SJCRH30 (cell line): ENCODE measurements at regions not wholly inside any gene's neighbourhood (a gene's known extent, or its start where the extent isn't known, plus 50 kb on each side); places are given as distances from the start of the nearest gene placed in this dataset.

Experiments
- DNase-seq, 2 experiments: peaks; one replicate each; pipeline ENCODE4 v3.0.0-alpha.2; 2015 to 2020
- H3K27ac ChIP-seq: fragments of 250-450 bp; sonication (Bioruptor Pico); 2 replicates; pipeline ENCODE4 v1.5.1; 2020; ENCODE audit warnings: mild to moderate bottlenecking, moderate library complexity
- H3K27me3 ChIP-seq: fragments of 250-450 bp; sonication (Bioruptor Pico); 2 replicates; pipeline ENCODE4 v1.5.1; 2020; ENCODE audit warnings: mild to moderate bottlenecking, moderate library complexity
- H3K36me3 ChIP-seq: fragments of 250-450 bp; sonication (Bioruptor Pico); 2 replicates; pipeline ENCODE4 v1.5.1; 2020; ENCODE audit warnings: mild to moderate bottlenecking, moderate library complexity
- H3K4me1 ChIP-seq: fragments of 250-450 bp; sonication (Bioruptor Pico); 2 replicates; pipeline ENCODE4 v1.5.1; 2020; ENCODE audit warnings: mild to moderate bottlenecking, moderate library complexity
- H3K4me3 ChIP-seq: fragments of 250-450 bp; sonication (Bioruptor Pico); 2 replicates; pipeline ENCODE4 v1.5.1; 2020; ENCODE audit warnings: mild to moderate bottlenecking, moderate library complexity
- H3K9me3 ChIP-seq: fragments of 250-450 bp; sonication (Bioruptor Pico); replicated peaks from 2 replicates; pipeline ENCODE4 v1.5.1; 2020; ENCODE audit warnings: mild to moderate bottlenecking, moderate library complexity

DNA sequence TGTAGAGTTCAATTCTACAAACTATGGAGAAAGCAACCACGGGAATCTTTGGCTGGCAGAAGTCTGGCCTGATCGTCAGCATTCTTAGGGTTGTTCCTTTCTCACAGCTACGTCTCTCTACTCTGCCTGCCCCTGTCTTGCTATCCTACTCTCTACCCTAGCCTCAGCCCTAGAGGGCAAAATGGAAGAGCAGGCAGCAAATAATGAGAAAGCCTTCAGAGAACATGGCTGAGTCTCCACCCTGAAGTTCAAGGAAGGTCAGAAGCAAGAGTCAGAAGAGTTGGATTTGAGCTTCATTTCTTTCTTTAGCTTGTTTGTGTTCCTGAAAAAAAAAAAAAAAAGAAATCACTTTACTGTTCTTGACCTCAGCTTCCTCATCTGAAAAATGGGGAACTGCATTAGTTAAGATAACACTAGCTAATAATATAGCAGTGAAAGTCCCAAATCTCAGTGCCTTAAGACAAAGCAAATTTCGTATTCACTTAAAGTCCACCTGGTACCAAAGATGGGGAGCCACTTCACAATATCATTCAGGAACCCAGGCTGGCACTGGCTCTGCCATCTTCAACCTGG lies 50.2 kb upstream of the CCND2 start:
- Histone ChIP-seq H3K27me3 (no peaks in the 10 kb centered on the region), H3K9me3 (no peaks in the 10 kb centered on the region; the same call in 1 of the 2 replicates), H3K4me1 (peaks cover 6% of the 10 kb centered on the region), H3K36me3 (no peaks in the 10 kb centered on the region), H3K4me3 (no peak overlapping the region), H3K27ac (no peak overlapping the region)
- DNase-seq: no peak

DNA sequence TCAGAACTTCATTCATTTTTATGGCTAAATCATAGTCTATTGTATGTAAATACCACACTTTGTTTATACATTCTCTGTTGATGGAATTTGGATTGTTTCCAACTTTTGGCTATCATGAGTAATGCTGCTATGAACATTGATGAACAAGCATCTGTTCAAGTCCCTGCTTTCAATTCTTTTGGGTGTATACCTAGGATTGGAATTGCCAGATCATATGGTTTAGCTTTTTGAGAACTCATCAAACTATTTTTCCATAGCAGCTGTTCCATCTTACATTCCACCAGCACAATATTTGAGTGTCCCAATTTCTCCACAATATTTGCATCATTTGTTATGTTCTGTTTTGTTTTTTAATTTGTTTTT lies 52.3 kb upstream of the CCND2 start:
- Histone ChIP-seq H3K27me3 (no peaks in the 10 kb centered on the region), H3K36me3 (no peaks in the 10 kb centered on the region), H3K4me3 (no peak overlapping the region), H3K9me3 (peaks cover 5% of the 10 kb centered on the region; the same call in 1 of the 2 replicates), H3K27ac (no peak overlapping the region), H3K4me1 (peaks cover 6% of the 10 kb centered on the region)
- DNase-seq: peak in 1 of 2 experiments; percentile 33

DNA sequence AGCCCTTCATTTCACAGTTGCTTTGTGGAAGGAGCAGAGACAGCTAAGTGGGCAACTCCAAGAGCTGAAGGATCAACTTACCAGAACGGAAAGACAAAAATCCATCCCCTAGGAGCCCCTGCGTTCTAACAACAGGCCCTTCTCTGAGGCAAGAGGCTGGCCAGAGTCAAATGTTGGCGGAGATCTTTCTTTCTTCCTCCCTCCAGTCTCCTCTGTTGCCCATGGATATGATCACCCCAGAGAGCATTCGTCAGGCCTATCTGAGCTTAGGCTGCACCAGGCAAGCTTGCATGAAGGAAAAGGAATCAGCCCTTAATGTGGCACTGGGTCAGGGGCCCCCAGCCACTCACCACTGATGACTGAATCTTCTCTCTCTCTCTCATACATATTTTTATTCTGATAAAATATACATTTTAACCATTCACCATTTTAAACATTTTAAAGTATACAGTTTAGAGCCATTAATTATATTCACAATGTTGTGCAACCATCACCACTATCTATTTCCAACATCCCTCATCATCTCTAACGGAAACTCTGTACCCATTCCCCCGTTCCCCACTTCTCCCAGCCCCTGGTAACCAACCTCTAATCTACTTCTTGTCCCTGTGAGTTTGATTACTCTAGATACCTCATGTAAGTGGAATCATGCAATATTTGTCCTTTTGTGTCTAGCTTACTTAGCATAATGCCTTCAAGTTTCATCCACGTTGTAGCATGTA lies 52.9 kb upstream of the CCND2 start:
- H3K4me3 ChIP-seq: no peak overlapping the region
- H3K9me3 ChIP-seq: peaks cover 5% of the 10 kb centered on the region; the same call in 1 of the 2 replicates
- no peak overlapping the region for H3K27ac ChIP-seq
- no peaks in the 10 kb centered on the region for H3K36me3 ChIP-seq
- peak; percentile 16 to 58 for DNase-seq
- no peaks in the 10 kb centered on the region for H3K27me3 ChIP-seq
- peaks cover 6% of the 10 kb centered on the region for H3K4me1 ChIP-seq

DNA sequence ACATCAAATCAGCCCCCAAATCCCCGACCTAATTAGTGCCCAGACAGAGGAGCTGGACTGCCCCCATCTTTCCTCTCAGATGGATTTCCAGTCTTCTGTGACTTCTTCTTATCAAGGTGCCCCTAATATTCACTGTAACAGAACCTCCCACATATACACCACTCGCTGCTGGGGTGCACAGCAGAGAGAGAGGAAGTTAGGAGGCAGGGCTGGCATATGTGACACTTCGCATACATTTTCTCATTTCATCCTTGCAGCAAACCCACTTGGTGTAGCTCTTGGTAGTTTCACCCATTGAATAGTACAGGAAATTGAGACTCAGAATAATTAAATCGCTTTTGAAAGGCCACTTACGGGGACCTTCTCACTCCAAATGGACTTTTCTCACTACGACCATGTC lies 56.5 kb upstream of the CCND2 start:
- no peaks in the 10 kb centered on the region for H3K27me3 ChIP-seq

GRCh38 chr12:4216187-4216927 lies 57.2 kb upstream of the CCND2 start:
- Histone ChIP-seq H3K36me3 (no peaks in the 10 kb centered on the region), H3K27me3 (no peaks in the 10 kb centered on the region)

More for the DNA sequence above, 56.5 kb upstream of the CCND2 start:
- H3K27ac ChIP-seq: no peak overlapping the region
- H3K4me1 ChIP-seq: peaks cover 6% of the 10 kb centered on the region
- no peak overlapping the region for H3K4me3 ChIP-seq
- DNase-seq: no peak
- H3K9me3 ChIP-seq: peaks cover 5% of the 10 kb centered on the region; the same call in 1 of the 2 replicates
- H3K36me3 ChIP-seq: no peaks in the 10 kb centered on the region

GRCh38 chr12:4215229-4216186 lies 58.1 kb upstream of the CCND2 start:
- Histone ChIP-seq H3K36me3 (no peaks in the 10 kb centered on the region), H3K9me3 (0 out of 2 replicates have a peak, but pooled peaks cover 5% of the 10 kb centered on the region), H3K27me3 (no peaks in the 10 kb centered on the region), H3K4me1 (peaks cover 6% of the 10 kb centered on the region), H3K4me3 (no peak overlapping the region), H3K27ac (no peak overlapping the region)
- DNase-seq: peak; percentile 21 to 38

More at GRCh38 chr12:4216187-4216927, 57.2 kb upstream of the CCND2 start:
- peaks cover 6% of the 10 kb centered on the region for H3K4me1 ChIP-seq
- H3K9me3 ChIP-seq: 0 out of 2 replicates have a peak, but pooled peaks cover 5% of the 10 kb centered on the region
- DNase-seq: no peak
- H3K27ac ChIP-seq: no peak overlapping the region
- H3K4me3 ChIP-seq: no peak overlapping the region

GRCh38 chr12:4214877-4215228 lies 58.7 kb upstream of the CCND2 start:
- H3K4me3 ChIP-seq: no peak overlapping the region
- no peaks in the 10 kb centered on the region for H3K27me3 ChIP-seq
- DNase-seq: no peak
- H3K27ac ChIP-seq: no peak overlapping the region
- H3K4me1 ChIP-seq: peaks cover 12% of the 10 kb centered on the region
- H3K9me3 ChIP-seq: 0 out of 2 replicates have a peak, but pooled peaks cover 5% of the 10 kb centered on the region
- H3K36me3 ChIP-seq: no peaks in the 10 kb centered on the region

DNA sequence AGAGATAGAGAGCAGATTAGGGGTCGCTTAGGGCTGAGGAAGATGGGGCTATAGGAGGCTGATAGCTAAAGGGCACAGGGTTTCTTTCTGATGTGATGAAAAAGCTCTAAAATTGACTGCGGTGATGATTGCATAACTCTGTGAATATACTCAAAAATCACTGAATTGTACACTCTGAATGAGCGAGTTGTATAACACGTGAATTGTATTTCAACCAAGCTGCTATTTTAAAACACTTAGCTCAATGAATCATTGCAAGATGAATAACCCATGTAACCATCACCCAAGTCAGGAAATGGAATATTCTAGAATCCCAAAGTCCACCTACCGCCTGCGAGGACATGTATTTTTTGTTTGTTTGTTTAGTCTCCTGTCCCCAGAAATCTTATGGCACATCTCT lies 60.1 kb upstream of the CCND2 start:
- no peaks in the 10 kb centered on the region for H3K36me3 ChIP-seq
- H3K4me3 ChIP-seq: no peak overlapping the region
- H3K27me3 ChIP-seq: no peaks in the 10 kb centered on the region
- peaks cover 12% of the 10 kb centered on the region; the same call in 1 of the 2 replicates for H3K4me1 ChIP-seq
- H3K9me3 ChIP-seq: 0 out of 2 replicates have a peak, but pooled peaks cover 5% of the 10 kb centered on the region
- no peak overlapping the region for H3K27ac ChIP-seq
- DNase-seq: no peak

GRCh38 chr12:4212845-4213244 lies 60.7 kb upstream of the CCND2 start:
- Histone ChIP-seq H3K9me3 (no peaks in the 10 kb centered on the region), H3K27me3 (no peaks in the 10 kb centered on the region), H3K36me3 (no peaks in the 10 kb centered on the region), H3K4me3 (no peak overlapping the region), H3K4me1 (peaks cover 12% of the 10 kb centered on the region; the same call in 1 of the 2 replicates), H3K27ac (no peak overlapping the region)
- DNase-seq: no peak

GRCh38 chr12:4211372-4211771 lies 62.2 kb upstream of the CCND2 start:
- no peak for DNase-seq
- Histone ChIP-seq H3K27ac (no peak overlapping the region), H3K4me1 (peaks cover 12% of the 10 kb centered on the region; the same call in 1 of the 2 replicates), H3K4me3 (no peak overlapping the region), H3K27me3 (no peaks in the 10 kb centered on the region), H3K9me3 (no peaks in the 10 kb centered on the region), H3K36me3 (no peaks in the 10 kb centered on the region)

DNA sequence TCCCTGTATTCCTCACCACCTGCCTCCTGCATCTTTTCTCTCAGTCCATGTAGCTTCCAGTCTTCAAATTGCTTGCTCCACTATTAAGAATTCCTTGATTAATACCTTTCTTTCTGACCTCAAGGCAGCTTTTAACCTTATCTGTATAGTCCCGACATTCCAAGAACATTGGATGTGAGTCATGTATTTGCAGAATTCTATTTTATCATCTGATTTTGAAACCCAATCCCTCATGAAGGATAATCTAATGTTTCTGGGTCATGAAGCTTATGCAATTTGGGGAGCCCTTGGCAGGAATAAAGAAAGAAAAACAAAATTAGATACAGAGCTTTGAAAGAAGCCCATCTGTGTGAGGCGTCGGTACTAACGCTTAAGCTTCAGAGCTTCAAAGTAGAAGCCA lies 63.4 kb upstream of the CCND2 start:
- H3K27me3 ChIP-seq: no peaks in the 10 kb centered on the region
- H3K36me3 ChIP-seq: no peaks in the 10 kb centered on the region
- peak in 1 of 2 experiments; percentile 36 for DNase-seq
- H3K4me1 ChIP-seq: peaks cover 12% of the 10 kb centered on the region; the same call in 1 of the 2 replicates
- no peak overlapping the region for H3K27ac ChIP-seq
- no peak overlapping the region for H3K4me3 ChIP-seq
- no peaks in the 10 kb centered on the region for H3K9me3 ChIP-seq

DNA sequence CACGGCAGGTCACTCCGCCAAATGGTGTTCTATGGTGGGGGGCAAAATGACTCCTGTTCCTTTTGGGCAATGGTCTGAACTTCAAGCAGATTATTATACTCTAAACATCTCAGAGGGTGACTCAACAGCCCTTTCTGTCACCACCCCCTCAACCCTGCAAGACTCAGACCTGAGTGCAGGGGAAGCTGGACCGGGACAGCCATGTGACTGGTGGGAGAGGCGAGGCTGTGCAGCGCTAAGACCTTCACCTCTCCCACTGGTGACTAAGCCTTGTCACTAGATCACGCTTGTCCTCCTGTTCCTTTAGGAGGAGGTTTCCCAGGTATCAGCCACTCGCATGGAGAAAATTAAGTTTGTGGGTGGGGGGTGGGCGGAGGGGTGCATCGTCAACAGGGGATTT lies 67.1 kb upstream of the CCND2 start:
- H3K27me3 ChIP-seq: no peaks in the 10 kb centered on the region; the same call in 1 of the 2 replicates
- no peak overlapping the region for H3K4me3 ChIP-seq
- no peak overlapping the region for H3K27ac ChIP-seq
- H3K36me3 ChIP-seq: no peaks in the 10 kb centered on the region
- no peaks in the 10 kb centered on the region for H3K9me3 ChIP-seq
- peaks cover 20% of the 10 kb centered on the region for H3K4me1 ChIP-seq
- no peak for DNase-seq

DNA sequence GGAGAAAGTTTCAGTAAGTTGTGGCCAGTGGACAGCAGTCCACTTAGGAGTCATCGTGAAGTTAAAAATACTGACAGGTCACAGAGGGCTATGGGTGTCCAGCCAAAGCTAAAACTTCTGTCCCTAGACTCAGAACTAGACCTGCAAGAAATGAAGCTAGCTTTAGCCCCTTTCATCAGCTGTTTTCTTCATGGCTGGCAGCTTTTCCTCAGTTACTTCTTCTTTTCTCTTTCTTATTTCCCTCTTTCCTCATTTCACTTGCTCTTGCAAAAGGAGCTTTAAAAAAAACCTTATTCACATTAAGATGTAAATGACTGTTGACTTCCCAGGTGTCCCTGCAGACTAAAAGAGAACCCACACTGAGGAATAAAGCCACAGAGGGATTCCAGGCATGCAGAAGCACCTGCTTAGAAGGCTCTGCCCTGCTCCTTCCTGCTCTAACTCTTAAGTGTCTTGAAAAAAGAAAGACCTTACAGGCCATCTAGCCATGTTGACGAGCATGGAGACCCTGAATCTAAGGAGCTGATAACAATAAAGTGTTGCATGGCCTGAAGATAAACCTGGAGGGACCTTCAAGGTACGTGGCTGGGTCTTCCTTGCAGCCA lies 69.7 kb upstream of the CCND2 start:
- no peak for DNase-seq
- Histone ChIP-seq H3K27me3 (no peaks in the 10 kb centered on the region; the same call in 1 of the 2 replicates), H3K4me3 (no peak overlapping the region), H3K9me3 (no peaks in the 10 kb centered on the region), H3K4me1 (peaks cover 8% of the 10 kb centered on the region), H3K27ac (no peak overlapping the region), H3K36me3 (no peaks in the 10 kb centered on the region)

DNA sequence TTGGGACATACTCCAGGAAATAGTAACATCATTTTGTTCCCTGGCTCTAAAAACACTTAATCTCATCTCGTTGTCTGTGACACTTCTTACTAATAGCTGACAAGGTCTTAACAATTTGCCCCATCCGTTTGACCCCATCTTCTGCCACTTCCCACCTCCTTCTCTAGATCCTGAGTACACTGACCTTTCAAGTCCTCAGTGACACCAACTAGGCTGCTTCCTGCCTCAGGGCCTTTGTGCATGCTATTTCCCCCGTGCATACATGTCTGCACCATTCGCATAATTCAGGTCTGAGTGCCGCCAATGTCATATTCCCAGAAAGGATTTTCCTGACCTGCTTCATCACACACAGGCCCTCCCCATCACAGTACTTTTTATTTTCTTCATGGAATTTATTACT lies 70.6 kb upstream of the CCND2 start:
- Histone ChIP-seq H3K27me3 (no peaks in the 10 kb centered on the region; the same call in 1 of the 2 replicates), H3K4me3 (no peak overlapping the region), H3K4me1 (peaks cover 8% of the 10 kb centered on the region), H3K9me3 (no peaks in the 10 kb centered on the region), H3K36me3 (no peaks in the 10 kb centered on the region), H3K27ac (no peak overlapping the region)
- DNase-seq: no peak
